HG03139 (cell line): ENCODE measurements at regions not wholly inside any gene's neighbourhood (a gene's known extent, or its start where the extent isn't known, plus 50 kb on each side); places are given as distances from the start of the nearest gene placed in this dataset.
"Not testable (repeated sequence)": the region's sequence is repeated elsewhere in the genome, so short reads cannot be mapped to it uniquely, and the experiment has no call there.

Experiments used
- ATAC-seq: cut with Tn5 transposase; IDR thresholded peaks from one replicate; pipeline ENCODE4 v1.9.1; 2021; ENCODE audit not compliant: unreplicated experiment

- ATAC-seq, result no peak
These were observed 761.3 kb downstream of the FSCB start for GRCh38 chr14:43745746-43746145.

GRCh38 chr14:43735932-43736331 is 771.2 kb downstream of the FSCB start:
- ATAC-seq, result no peak

GRCh38 chr14:43729143-43729542 is 777.9 kb downstream of the FSCB start:
- no peak for ATAC-seq

GRCh38 chr14:43706900-43707299 is 800.2 kb downstream of the FSCB start:
- no peak for ATAC-seq

GRCh38 chr14:43698561-43699284 is 808.4 kb downstream of the FSCB start:
- ATAC-seq, result not testable (repeated sequence)

- ATAC-seq, result no peak
These were observed 810.1 kb downstream of the FSCB start for GRCh38 chr14:43697003-43697402.

- no peak for ATAC-seq
These were observed 814.4 kb downstream of the FSCB start for GRCh38 chr14:43692706-43693105.

- no peak for ATAC-seq
These were observed 819.2 kb downstream of the FSCB start for GRCh38 chr14:43687921-43688320.

GRCh38 chr14:43677581-43677980 is 829.5 kb downstream of the FSCB start:
- ATAC-seq, result no peak

GRCh38 chr14:43674273-43674672 is 832.8 kb downstream of the FSCB start:
- no peak for ATAC-seq

GRCh38 chr14:43671716-43672485 is 835.2 kb downstream of the FSCB start:
- ATAC-seq, result no peak

- ATAC-seq, result no peak
These were observed 837.7 kb downstream of the FSCB start for GRCh38 chr14:43669355-43669754.

GRCh38 chr14:43665570-43666267 is 841.4 kb downstream of the FSCB start:
- no peak for ATAC-seq

- not testable (repeated sequence) for ATAC-seq
These were observed 851.9 kb downstream of the FSCB start for GRCh38 chr14:43655194-43655593.

GRCh38 chr14:43651896-43652295 is 855.2 kb downstream of the FSCB start:
- ATAC-seq, result no peak

- no peak for ATAC-seq
These were observed 855.8 kb downstream of the FSCB start for GRCh38 chr14:43651185-43651787.

- ATAC-seq, result no peak
These were observed 857.6 kb downstream of the FSCB start for GRCh38 chr14:43649508-43649907.

GRCh38 chr14:43647302-43647701 is 859.8 kb downstream of the FSCB start:
- no peak for ATAC-seq

- no peak for ATAC-seq
These were observed 866.3 kb downstream of the FSCB start for GRCh38 chr14:43640718-43641267.

- ATAC-seq, result no peak
These were observed 881.8 kb downstream of the FSCB start for GRCh38 chr14:43625294-43625693.

GRCh38 chr14:43621282-43621681 is 885.8 kb downstream of the FSCB start:
- no peak for ATAC-seq
